ENCODE measurements at regions not wholly inside any gene's neighbourhood (a gene's known extent, or its start where the extent isn't known, plus 50 kb on each side); places are given as distances from the start of the nearest gene placed in this dataset.
"Not testable (repeated sequence)": the region's sequence is repeated elsewhere in the genome, so short reads cannot be mapped to it uniquely, and the experiment has no call there.

- TF ChIP-seq CTCF (IDR thresholded peaks at IDR 0.05; ENCODE audit: extremely low read depth in 1 of 2, insufficient read depth in 1 of 2, low read depth in 1 of 2, low read length in 2 of 2); POLR2A (IDR thresholded peaks at IDR 0.05; ENCODE audit: low read depth, low read length); JUN (IDR thresholded peaks at IDR 0.05; ENCODE audit: borderline replicate concordance, insufficient read depth, insufficient read length, low read depth); FOS (IDR thresholded peaks at IDR 0.05; ENCODE audit: borderline replicate concordance, insufficient read depth, low read length); EZH2 (IDR thresholded peaks at IDR 0.05; ENCODE audit: borderline replicate concordance, low read depth, low read length, severe bottlenecking); POLR2AphosphoS5 (IDR thresholded peaks at IDR 0.05; ENCODE audit: insufficient read depth, low read depth, low read length); MYC (IDR thresholded peaks at IDR 0.05; ENCODE audit: low read depth, low read length): not testable (repeated sequence)
Observed at GRCh38 chr11:71734368-71734767, 98.6 kb upstream of the DEFB108B start.

Data from endothelial cell of umbilical vein (primary cell).